ENCODE measurements at regions not wholly inside any gene's neighbourhood (a gene's known extent, or its start where the extent isn't known, plus 50 kb on each side); places are given as distances from the start of the nearest gene placed in this dataset.
"Not testable (repeated sequence)": the region's sequence is repeated elsewhere in the genome, so short reads cannot be mapped to it uniquely, and the experiment has no call there.

- peaks cover 5% of the 10 kb centered on the region for H3K9me3 ChIP-seq (ENCODE audit: severe bottlenecking)
- no peaks in the 10 kb centered on the region for H3K36me3 ChIP-seq (ENCODE audit: low read depth)
- no peak for DNase-seq (ENCODE audit: low spot score)
- H3K4me3 ChIP-seq (ENCODE audit: severe bottlenecking), result no peak overlapping the region
- no peaks in the 10 kb centered on the region for H3K4me1 ChIP-seq (ENCODE audit: insufficient read depth, poor library complexity, severe bottlenecking)
- H3K27me3 ChIP-seq (ENCODE audit: insufficient read depth, poor library complexity, severe bottlenecking), result no peaks in the 10 kb centered on the region
- no peak for ATAC-seq (ENCODE audit: low read depth)
- no peak overlapping the region for H3K27ac ChIP-seq (ENCODE audit: poor library complexity, severe bottlenecking)
- no peak for TF ChIP-seq CTCF (IDR thresholded peaks at IDR 0.05; ENCODE audit: poor library complexity, severe bottlenecking)
These were observed 100.4 kb downstream of the PLSCR2 start for GRCh38 chr3:146368882-146369523.

GRCh38 chr3:146359841-146360240 is 108.9 kb upstream of the PLSCR4 start:
- Histone ChIP-seq H3K27ac (ENCODE audit: poor library complexity, severe bottlenecking) (no peak overlapping the region), H3K27me3 (ENCODE audit: insufficient read depth, poor library complexity, severe bottlenecking) (no peaks in the 10 kb centered on the region), H3K4me1 (ENCODE audit: insufficient read depth, poor library complexity, severe bottlenecking) (no peaks in the 10 kb centered on the region), H3K36me3 (ENCODE audit: low read depth) (no peaks in the 10 kb centered on the region), H3K9me3 (ENCODE audit: severe bottlenecking) (no peaks in the 10 kb centered on the region), H3K4me3 (ENCODE audit: severe bottlenecking) (no peak overlapping the region)
- no peak for TF ChIP-seq CTCF (IDR thresholded peaks at IDR 0.05; ENCODE audit: poor library complexity, severe bottlenecking)
- DNase-seq (ENCODE audit: low spot score), result no peak
- ATAC-seq (ENCODE audit: low read depth), result no peak

- not testable (repeated sequence) for DNase-seq (ENCODE audit: low spot score); ATAC-seq (ENCODE audit: low read depth); H3K27ac ChIP-seq (ENCODE audit: poor library complexity, severe bottlenecking); H3K4me1 ChIP-seq (ENCODE audit: insufficient read depth, poor library complexity, severe bottlenecking); H3K4me3 ChIP-seq (ENCODE audit: severe bottlenecking); H3K36me3 ChIP-seq (ENCODE audit: low read depth); H3K27me3 ChIP-seq (ENCODE audit: insufficient read depth, poor library complexity, severe bottlenecking); H3K9me3 ChIP-seq (ENCODE audit: severe bottlenecking)
These were observed 103.5 kb upstream of the PLSCR4 start for GRCh38 chr3:146354421-146354820.

GRCh38 chr3:146350852-146351251 is 99.9 kb upstream of the PLSCR4 start:
- no peaks in the 10 kb centered on the region for H3K4me1 ChIP-seq (ENCODE audit: insufficient read depth, poor library complexity, severe bottlenecking)
- DNase-seq (ENCODE audit: low spot score), result no peak
- no peaks in the 10 kb centered on the region for H3K9me3 ChIP-seq (ENCODE audit: severe bottlenecking)
- no peak for TF ChIP-seq CTCF (IDR thresholded peaks at IDR 0.05; ENCODE audit: poor library complexity, severe bottlenecking)
- no peak for ATAC-seq (ENCODE audit: low read depth)
- no peak overlapping the region for H3K27ac ChIP-seq (ENCODE audit: poor library complexity, severe bottlenecking)
- no peak overlapping the region for H3K4me3 ChIP-seq (ENCODE audit: severe bottlenecking)
- no peaks in the 10 kb centered on the region for H3K27me3 ChIP-seq (ENCODE audit: insufficient read depth, poor library complexity, severe bottlenecking)
- no peaks in the 10 kb centered on the region for H3K36me3 ChIP-seq (ENCODE audit: low read depth)

- TF ChIP-seq CTCF (IDR thresholded peaks at IDR 0.05; ENCODE audit: poor library complexity, severe bottlenecking), result no peak
- ATAC-seq (ENCODE audit: low read depth) (no peak), DNase-seq (ENCODE audit: low spot score) (no peak)
- H3K36me3 ChIP-seq (ENCODE audit: low read depth), result no peaks in the 10 kb centered on the region
- H3K9me3 ChIP-seq (ENCODE audit: severe bottlenecking), result no peaks in the 10 kb centered on the region
- no peaks in the 10 kb centered on the region for H3K4me1 ChIP-seq (ENCODE audit: insufficient read depth, poor library complexity, severe bottlenecking)
- H3K4me3 ChIP-seq (ENCODE audit: severe bottlenecking), result no peak overlapping the region
- H3K27ac ChIP-seq (ENCODE audit: poor library complexity, severe bottlenecking), result no peak overlapping the region
- H3K27me3 ChIP-seq (ENCODE audit: insufficient read depth, poor library complexity, severe bottlenecking), result no peaks in the 10 kb centered on the region
These were observed 95.0 kb upstream of the PLSCR4 start for GRCh38 chr3:146345900-146346299.

All from RWPE2 (cell line).